ENCODE measurements at regions not wholly inside any gene's neighbourhood (a gene's known extent, or its start where the extent isn't known, plus 50 kb on each side); places are given as distances from the start of the nearest gene placed in this dataset.
A peak's percentile ranks its signal among the peaks of the same experiment; 100 is the strongest.

DNA sequence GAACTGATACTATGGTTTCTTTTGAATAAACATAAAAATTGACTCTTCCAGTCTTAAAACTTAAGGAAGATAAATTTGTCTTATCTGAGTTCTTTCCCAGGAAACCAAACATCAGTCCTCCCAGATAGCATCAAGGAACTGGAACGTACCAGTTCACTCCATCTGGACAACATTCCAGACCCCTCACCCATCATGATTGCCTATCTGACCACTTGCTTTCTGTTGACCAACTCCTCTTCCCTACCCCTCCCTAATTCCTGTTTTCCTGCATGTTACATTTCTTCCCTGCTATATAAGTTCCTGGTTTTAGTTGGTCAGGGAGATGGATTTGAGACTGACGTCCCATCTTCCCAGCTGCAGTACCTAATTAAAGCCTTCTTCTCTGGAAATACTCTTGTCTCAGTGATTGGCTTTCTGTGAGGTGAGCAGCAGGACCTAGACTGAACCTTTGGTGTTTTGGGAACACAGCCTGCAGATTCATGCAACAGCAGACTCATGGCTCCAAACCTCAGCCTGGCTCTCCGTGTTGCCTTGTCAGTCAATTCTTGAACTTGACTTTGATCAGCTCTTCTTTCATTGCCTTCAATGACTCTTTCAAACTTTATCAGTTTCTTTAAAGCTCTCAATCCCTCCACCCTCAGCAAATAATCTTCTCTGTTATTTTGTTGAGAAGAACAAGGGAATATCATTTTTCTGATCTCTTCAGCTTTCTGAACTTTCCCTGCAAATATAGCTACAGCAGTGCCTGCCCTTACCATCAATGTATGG, 123.6 kb downstream of the RPL22L1 start:
- Histone ChIP-seq H3K27ac (no peak overlapping the region), H3K9ac (ENCODE audit: insufficient read length) (no peak overlapping the region), H3K4me3 (no peak overlapping the region), H3K9me3 (ENCODE audit: low read depth, low read length) (no peaks in the 10 kb centered on the region), H3K36me3 (ENCODE audit: insufficient read depth, low read length) (no peaks in the 10 kb centered on the region)
- no peak for TF ChIP-seq FOXP2 (optimal IDR thresholded peaks at IDR 0.05; ENCODE audit: control extremely low read depth, extremely low read length, insufficient read depth)
- TF ChIP-seq POLR2AphosphoS5 (IDR thresholded peaks at IDR 0.05; ENCODE audit: borderline replicate concordance, low read depth, low read length), result no peak
- no peak for TF ChIP-seq EZH2 (IDR thresholded peaks at IDR 0.05)
- no peak for DNase-seq (ENCODE audit: low read depth, low spot score)

- no peak for DNase-seq (ENCODE audit: low read depth, low spot score)
- Histone ChIP-seq H3K4me3 (no peak overlapping the region), H3K9ac (ENCODE audit: insufficient read length) (no peak overlapping the region), H3K27ac (no peak overlapping the region), H3K9me3 (ENCODE audit: low read depth, low read length) (no peaks in the 10 kb centered on the region), H3K36me3 (ENCODE audit: insufficient read depth, low read length) (no peaks in the 10 kb centered on the region)
- TF ChIP-seq EZH2 (IDR thresholded peaks at IDR 0.05), result no peak
- TF ChIP-seq POLR2AphosphoS5 (IDR thresholded peaks at IDR 0.05; ENCODE audit: borderline replicate concordance, low read depth, low read length), result no peak
- no peak for TF ChIP-seq FOXP2 (optimal IDR thresholded peaks at IDR 0.05; ENCODE audit: control extremely low read depth, extremely low read length, insufficient read depth)
Observed at GRCh38 chr3:170745211-170745718, 124.7 kb downstream of the RPL22L1 start.

GRCh38 chr3:170741756-170742529, 128.1 kb downstream of the RPL22L1 start:
- Histone ChIP-seq H3K9ac (ENCODE audit: insufficient read length) (no peak overlapping the region), H3K27ac (no peak overlapping the region), H3K4me3 (no peak overlapping the region), H3K9me3 (ENCODE audit: low read depth, low read length) (no peaks in the 10 kb centered on the region), H3K36me3 (ENCODE audit: insufficient read depth, low read length) (no peaks in the 10 kb centered on the region)
- no peak for TF ChIP-seq POLR2AphosphoS5 (IDR thresholded peaks at IDR 0.05; ENCODE audit: borderline replicate concordance, low read depth, low read length)
- TF ChIP-seq FOXP2 (optimal IDR thresholded peaks at IDR 0.05; ENCODE audit: control extremely low read depth, extremely low read length, insufficient read depth), result no peak
- TF ChIP-seq EZH2 (IDR thresholded peaks at IDR 0.05), result no peak
- no peak for DNase-seq (ENCODE audit: low read depth, low spot score)

- Histone ChIP-seq H3K9ac (ENCODE audit: insufficient read length) (no peak overlapping the region), H3K4me3 (0 out of 2 replicates have a peak overlapping the region, but pooled peaks have one; percentile 3)
Observed at GRCh38 chr3:170740726-170741591, 129.0 kb downstream of the RPL22L1 start.

GRCh38 chr3:170740285-170740684, 129.7 kb downstream of the RPL22L1 start:
- H3K9me3 ChIP-seq (ENCODE audit: low read depth, low read length), result no peaks in the 10 kb centered on the region
- H3K27ac ChIP-seq, result no peak overlapping the region
- TF ChIP-seq FOXP2 (optimal IDR thresholded peaks at IDR 0.05; ENCODE audit: control extremely low read depth, extremely low read length, insufficient read depth) (no peak), POLR2AphosphoS5 (IDR thresholded peaks at IDR 0.05; ENCODE audit: borderline replicate concordance, low read depth, low read length) (no peak), EZH2 (IDR thresholded peaks at IDR 0.05) (no peak)
- no peak overlapping the region for H3K9ac ChIP-seq (ENCODE audit: insufficient read length)
- DNase-seq (ENCODE audit: low read depth, low spot score), result no peak
- H3K4me3 ChIP-seq, result no peak overlapping the region
- no peaks in the 10 kb centered on the region for H3K36me3 ChIP-seq (ENCODE audit: insufficient read depth, low read length)

More at GRCh38 chr3:170740726-170741591, 129.0 kb downstream of the RPL22L1 start:
- Histone ChIP-seq H3K9me3 (ENCODE audit: low read depth, low read length) (no peaks in the 10 kb centered on the region), H3K27ac (no peak overlapping the region), H3K36me3 (ENCODE audit: insufficient read depth, low read length) (no peaks in the 10 kb centered on the region)
- DNase-seq (ENCODE audit: low read depth, low spot score), result peak; percentile 65
- TF ChIP-seq EZH2 (IDR thresholded peaks at IDR 0.05), result no peak
- no peak for TF ChIP-seq FOXP2 (optimal IDR thresholded peaks at IDR 0.05; ENCODE audit: control extremely low read depth, extremely low read length, insufficient read depth)
- no peak for TF ChIP-seq POLR2AphosphoS5 (IDR thresholded peaks at IDR 0.05; ENCODE audit: borderline replicate concordance, low read depth, low read length)

DNA sequence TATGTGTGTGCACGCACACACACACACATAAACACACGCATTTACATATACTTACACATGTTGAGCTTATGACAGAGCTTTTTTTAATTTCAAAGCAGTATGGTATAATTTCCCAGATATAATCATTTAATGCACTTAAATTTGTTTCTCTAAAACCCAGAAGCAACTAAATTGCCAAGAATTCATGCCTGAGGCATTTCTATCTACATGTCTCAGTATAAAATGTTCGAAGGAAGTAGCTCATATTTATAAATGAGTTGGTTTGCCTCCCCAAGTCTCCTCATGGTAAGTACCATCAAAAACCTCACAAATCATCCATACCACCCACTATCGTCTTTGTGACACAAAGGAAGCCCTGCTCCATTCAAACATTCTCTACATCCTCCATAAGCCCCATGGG, 130.6 kb downstream of the RPL22L1 start:
- H3K9ac ChIP-seq (ENCODE audit: insufficient read length), result no peak overlapping the region
- no peaks in the 10 kb centered on the region for H3K36me3 ChIP-seq (ENCODE audit: insufficient read depth, low read length)
- no peak overlapping the region for H3K27ac ChIP-seq
- no peak for TF ChIP-seq FOXP2 (optimal IDR thresholded peaks at IDR 0.05; ENCODE audit: control extremely low read depth, extremely low read length, insufficient read depth)
- TF ChIP-seq POLR2AphosphoS5 (IDR thresholded peaks at IDR 0.05; ENCODE audit: borderline replicate concordance, low read depth, low read length), result no peak
- DNase-seq (ENCODE audit: low read depth, low spot score), result peak; percentile 62
- H3K9me3 ChIP-seq (ENCODE audit: low read depth, low read length), result no peaks in the 10 kb centered on the region
- no peak overlapping the region for H3K4me3 ChIP-seq

DNA sequence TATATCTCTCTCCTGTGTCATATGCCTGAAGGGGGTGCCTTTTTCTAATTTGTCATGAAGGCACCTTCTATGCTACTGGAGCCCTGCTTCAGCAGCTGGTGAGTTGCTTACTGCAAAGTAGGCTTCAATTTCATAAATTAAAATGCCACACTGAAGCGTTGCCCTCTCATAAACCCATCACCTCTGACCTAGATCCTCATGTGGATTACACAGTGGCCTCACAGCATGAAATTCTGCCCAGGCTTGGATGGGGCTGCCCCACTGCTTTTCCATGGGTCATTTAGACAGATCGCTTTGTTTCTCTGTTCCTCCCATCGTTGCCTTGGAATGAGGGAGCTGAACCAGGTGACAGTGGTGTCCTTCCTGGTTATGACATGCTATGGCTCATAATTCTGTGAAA, 131.2 kb downstream of the RPL22L1 start:
- Histone ChIP-seq H3K9me3 (ENCODE audit: low read depth, low read length) (no peaks in the 10 kb centered on the region), H3K9ac (ENCODE audit: insufficient read length) (no peak overlapping the region), H3K27ac (no peak overlapping the region), H3K36me3 (ENCODE audit: insufficient read depth, low read length) (no peaks in the 10 kb centered on the region), H3K4me3 (no peak overlapping the region)
- no peak for DNase-seq (ENCODE audit: low read depth, low spot score)
- TF ChIP-seq EZH2 (IDR thresholded peaks at IDR 0.05), result no peak
- no peak for TF ChIP-seq FOXP2 (optimal IDR thresholded peaks at IDR 0.05; ENCODE audit: control extremely low read depth, extremely low read length, insufficient read depth)
- TF ChIP-seq POLR2AphosphoS5 (IDR thresholded peaks at IDR 0.05; ENCODE audit: borderline replicate concordance, low read depth, low read length), result no peak
